Stimulated activated CD4-positive, alpha-beta T cell treated with anti-CD3 and anti-CD28 coated beads, TNF-alpha, amount 100 ng/mL, for 48 hours (primary cell): ENCODE measurements at regions not wholly inside any gene's neighbourhood (a gene's known extent, or its start where the extent isn't known, plus 50 kb on each side); places are given as distances from the start of the nearest gene placed in this dataset.
"Not testable (repeated sequence)": the region's sequence is repeated elsewhere in the genome, so short reads cannot be mapped to it uniquely, and the experiment has no call there.

Experiments
- DNase-seq, 3 donors: peaks; one replicate each; pipeline ENCODE4 v3.0.0-alpha.2; 2020; ENCODE audit warnings: low read depth in 3 of 3

- no peak for DNase-seq
Observed at GRCh38 chr3:6753536-6753935, 107.4 kb upstream of the GRM7 start.

GRCh38 chr3:6769532-6770396 is 91.2 kb upstream of the GRM7 start:
- DNase-seq = not testable (repeated sequence)

- DNase-seq = no peak
Observed at GRCh38 chr3:6770397-6770690, 90.6 kb upstream of the GRM7 start.

- DNase-seq = no peak
Observed at GRCh38 chr3:6771171-6771570, 89.7 kb upstream of the GRM7 start.

GRCh38 chr3:6779140-6779539 is 81.8 kb upstream of the GRM7 start:
- no peak for DNase-seq

- DNase-seq = no peak
Observed at GRCh38 chr3:6781092-6781491, 79.8 kb upstream of the GRM7 start.

GRCh38 chr3:6785726-6786125 is 75.2 kb upstream of the GRM7 start:
- no peak for DNase-seq

- no peak for DNase-seq
Observed at GRCh38 chr3:6791161-6791560, 69.8 kb upstream of the GRM7 start.

GRCh38 chr3:6799264-6799915 is 61.5 kb upstream of the GRM7 start:
- DNase-seq = peak in 2 of 3 donors; percentile 16 to 27

GRCh38 chr3:6803619-6804018 is 57.3 kb upstream of the GRM7 start:
- DNase-seq = no peak

GRCh38 chr3:6805236-6805635 is 55.7 kb upstream of the GRM7 start:
- DNase-seq = no peak

- no peak for DNase-seq
Observed at GRCh38 chr3:6806991-6807390, 53.9 kb upstream of the GRM7 start.

GRCh38 chr3:6807967-6808588 is 52.8 kb upstream of the GRM7 start:
- DNase-seq = no peak

- DNase-seq = no peak
Observed at GRCh38 chr3:6809349-6809748, 51.6 kb upstream of the GRM7 start.
